Middle frontal gyrus (tissue), 1 donor: ENCODE measurements at regions not wholly inside any gene's neighbourhood (a gene's known extent, or its start where the extent isn't known, plus 50 kb on each side); places are given as distances from the start of the nearest gene placed in this dataset.
"Not testable (repeated sequence)": the region's sequence is repeated elsewhere in the genome, so short reads cannot be mapped to it uniquely, and the experiment has no call there.

Experiments
- DNase-seq: peaks from one replicate; pipeline ENCODE4 v3.0.0-alpha.2; 2015; ENCODE audit warnings: low spot score; ENCODE audit errors: extremely low spot score

GRCh38 chr1:182003953-182004586 lies 57.4 kb downstream of the ZNF648 start:
- no peak for DNase-seq

DNA sequence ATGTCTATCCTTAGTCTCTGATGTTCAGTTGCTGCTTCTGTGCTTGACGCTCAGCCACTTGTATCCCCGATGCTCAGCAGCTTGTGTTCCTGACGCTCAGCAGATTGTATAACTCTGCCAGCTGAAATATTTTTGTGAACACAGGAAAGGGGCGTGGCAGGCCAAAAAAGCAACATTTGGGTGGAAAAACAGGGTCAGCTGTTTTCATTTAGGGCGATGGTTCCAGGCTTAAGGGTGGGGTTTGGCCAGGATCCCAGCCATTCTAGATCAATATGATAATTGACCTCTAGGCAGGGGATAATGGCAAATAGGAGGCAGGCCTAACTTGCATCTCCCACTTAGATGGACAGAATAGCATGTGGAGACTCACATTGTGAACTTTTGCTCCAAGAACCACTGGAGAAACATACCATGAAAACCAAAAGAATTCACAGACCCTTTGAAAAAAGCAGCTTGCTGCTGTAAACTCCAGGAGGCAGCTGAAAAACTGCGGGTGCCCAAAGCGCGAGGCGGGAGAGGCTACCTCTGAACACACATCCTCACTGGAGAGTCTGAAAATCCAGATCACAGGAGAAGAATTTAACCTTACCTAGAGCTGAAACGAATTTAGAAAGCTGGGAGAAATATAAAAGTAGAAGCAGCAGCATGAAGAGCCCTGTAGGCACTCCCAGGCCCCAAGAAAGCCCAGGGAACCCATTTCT lies 58.3 kb downstream of the ZNF648 start:
- DNase-seq = no peak

DNA sequence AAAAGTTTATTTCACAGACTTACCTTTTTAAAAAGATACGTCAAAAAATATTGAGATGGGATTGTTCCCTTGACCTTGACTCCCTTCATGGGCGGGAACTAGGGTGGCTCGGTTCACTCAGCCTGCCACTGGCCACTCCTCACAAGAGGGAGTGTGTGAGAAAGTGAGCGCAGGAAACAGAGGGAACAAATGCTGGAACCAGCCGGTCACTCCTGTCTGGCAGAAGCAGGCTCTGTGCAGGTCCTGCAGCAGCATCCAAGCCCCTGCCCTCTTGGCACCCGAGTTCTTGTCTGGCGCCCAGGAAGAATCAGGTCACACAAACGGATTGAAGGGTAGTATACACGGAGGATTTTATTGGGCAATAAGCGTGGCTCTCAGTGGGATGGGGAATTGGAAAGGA lies 58.9 kb downstream of the ZNF648 start:
- no peak for DNase-seq

- DNase-seq = no peak
Observed at GRCh38 chr1:181998858-181999257, 62.7 kb downstream of the ZNF648 start.

- no peak for DNase-seq
Observed at GRCh38 chr1:181992072-181992471, 69.4 kb downstream of the ZNF648 start.

DNA sequence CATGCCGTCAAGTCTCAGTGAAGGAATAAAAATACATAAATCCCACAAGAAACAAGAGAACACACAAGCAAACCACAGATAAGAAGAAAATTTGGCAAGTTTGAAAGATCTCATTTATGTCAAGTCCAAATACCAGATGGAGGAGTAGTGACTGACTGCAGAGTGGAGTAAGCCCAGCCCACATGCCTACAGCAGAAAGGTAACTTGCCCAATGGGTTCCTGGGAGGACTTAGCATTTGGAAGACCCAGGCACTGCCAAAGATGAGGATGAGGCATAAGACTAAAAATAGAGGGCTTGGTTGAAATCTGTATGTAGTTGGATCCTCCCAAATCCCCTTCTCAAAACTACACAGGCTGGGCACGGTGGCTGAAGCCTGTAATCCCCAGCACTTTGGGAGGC lies 70.8 kb downstream of the ZNF648 start:
- DNase-seq = no peak

DNA sequence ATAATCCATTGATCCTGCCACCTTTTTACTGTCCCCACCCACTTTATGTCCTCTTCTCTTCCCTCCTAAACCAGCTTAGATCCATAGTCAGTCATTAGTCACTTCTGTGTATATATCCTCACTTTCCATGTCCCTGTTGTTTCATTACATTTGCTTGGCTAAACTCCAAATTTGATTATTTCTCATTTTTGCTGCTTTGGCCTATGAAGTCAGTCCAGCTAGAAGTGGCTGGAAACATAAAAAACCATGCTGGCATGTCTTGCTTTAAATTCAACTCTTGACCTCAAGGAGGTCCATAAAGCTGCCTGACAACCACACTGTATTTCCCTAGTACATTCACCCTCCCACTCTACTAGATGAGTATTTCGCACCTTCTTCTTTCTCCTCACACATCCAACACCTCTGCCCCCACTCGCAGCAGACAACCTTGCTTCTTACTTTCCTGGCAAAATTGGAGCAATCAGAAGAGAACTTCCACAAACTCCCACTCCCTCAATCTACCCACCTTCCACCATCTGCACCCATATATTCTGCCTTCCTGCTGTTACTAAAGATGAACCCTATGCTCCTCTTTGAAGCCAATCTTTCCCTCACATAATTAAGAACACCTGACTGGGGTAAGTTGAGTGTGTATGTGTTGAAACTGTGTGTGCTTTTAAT lies 72.1 kb downstream of the ZNF648 start:
- peak; percentile 30 for DNase-seq

DNA sequence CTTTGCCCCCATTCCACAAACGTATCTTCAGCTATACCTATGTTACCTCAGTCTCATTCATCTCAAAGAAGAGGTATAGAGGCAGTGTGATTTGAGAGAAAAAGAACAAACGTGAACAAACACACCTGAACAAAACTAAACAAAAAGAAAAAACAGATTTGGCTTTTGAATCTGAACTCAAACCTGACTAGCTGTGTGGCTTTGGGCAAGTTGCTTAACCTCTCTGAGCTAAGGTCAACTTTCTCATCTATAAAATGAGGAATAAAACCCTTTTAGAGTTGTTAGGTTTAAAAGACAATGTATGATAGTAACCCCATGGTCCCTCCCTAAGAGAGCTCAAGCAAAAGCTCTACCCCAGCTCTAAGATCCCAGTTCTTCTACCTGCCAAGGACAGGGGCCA lies 73.5 kb downstream of the ZNF648 start:
- DNase-seq = no peak

GRCh38 chr1:181987334-181987895 lies 74.1 kb downstream of the ZNF648 start:
- no peak for DNase-seq

DNA sequence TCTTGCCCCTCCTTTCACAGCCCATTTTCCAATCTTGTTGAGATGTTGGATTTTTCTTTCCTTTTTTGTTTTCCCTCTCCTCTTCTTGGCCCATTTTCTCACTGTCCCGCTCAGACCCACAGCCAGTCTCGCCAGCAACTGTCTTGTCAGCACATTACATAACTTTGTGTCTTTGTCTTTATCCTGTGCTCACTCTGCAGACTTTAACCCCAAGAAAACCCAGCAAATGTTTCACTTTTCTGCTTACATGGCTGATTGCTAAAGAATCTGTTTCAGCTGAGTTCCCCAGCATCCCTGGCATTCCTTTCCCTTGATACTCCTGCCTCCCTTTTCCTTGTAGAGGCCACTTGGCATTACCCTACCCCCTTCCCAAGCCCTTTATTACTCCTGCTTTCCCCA lies 74.6 kb downstream of the ZNF648 start:
- DNase-seq = no peak

DNA sequence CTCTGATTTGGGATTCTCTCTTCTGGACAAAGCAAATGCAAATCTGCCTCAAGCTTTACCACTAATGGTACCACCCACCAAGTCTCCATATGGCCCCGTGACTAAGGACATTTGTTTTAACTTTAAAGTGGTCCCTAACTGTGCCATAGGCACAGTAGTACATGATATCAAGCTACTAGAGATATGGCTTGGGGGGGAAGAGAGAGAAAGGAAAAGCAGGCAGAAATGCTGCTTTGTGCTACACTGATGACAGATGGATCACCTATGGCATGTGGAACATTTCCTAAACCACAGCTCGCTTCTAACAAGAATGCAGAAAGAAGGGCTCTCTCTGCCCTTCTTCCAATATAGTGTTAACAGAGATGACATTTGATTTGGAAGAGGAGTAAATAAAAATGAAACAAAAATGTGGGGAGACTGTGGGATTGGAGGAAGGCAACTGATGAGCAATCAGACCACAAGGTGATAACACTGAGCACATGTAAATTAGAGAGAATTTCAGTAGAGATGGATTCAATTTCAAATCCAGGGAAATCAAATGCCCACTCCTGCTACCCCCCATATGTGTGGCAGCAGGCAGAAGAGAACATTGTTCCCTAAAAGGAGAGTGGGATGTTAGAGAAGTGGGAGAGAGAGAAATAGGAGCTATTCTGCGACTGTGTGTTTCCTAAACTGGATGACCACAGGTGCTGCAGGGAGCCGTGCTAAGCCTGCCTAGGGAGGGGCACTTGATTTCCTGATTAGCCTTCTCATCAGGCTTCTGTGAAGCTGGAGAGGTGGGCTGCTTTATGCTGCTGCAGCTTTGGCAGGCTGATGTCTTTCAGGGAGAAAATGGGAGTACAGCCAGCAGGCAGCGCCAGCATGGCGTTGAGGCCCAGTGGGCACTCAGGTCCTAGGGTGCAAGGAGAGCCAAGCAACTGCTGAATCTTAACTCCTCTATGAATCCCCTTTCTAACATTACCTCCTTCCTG lies 75.3 kb downstream of the ZNF648 start:
- peak; percentile 24 for DNase-seq

GRCh38 chr1:181985281-181985680 lies 76.2 kb downstream of the ZNF648 start:
- no peak for DNase-seq

GRCh38 chr1:181984006-181984405 lies 77.5 kb downstream of the ZNF648 start:
- DNase-seq = peak; percentile 32

- DNase-seq = no peak
Observed at GRCh38 chr1:181981821-181982220, 79.7 kb downstream of the ZNF648 start.

DNA sequence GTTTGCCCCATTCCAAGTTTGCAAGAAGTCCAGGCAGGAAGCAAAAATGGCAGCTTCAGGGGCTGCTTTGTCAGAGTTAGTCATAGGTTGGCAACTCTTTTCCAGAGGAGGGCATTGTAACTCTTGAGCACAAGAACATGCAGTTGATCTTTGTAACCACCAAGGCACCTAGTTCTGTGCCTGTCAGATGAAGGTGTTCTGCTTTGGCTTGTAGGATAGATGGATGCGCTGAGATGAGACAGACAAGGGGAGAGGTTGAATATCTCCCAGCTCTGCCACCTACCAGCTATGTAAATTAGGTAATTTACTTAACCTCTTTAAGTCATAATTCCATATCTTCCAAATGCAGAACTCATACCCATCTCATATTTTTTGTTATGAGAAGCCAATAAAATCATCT lies 89.3 kb downstream of the ZNF648 start:
- no peak for DNase-seq

- DNase-seq = no peak
Observed at GRCh38 chr1:181971424-181971823, 90.1 kb downstream of the ZNF648 start.

DNA sequence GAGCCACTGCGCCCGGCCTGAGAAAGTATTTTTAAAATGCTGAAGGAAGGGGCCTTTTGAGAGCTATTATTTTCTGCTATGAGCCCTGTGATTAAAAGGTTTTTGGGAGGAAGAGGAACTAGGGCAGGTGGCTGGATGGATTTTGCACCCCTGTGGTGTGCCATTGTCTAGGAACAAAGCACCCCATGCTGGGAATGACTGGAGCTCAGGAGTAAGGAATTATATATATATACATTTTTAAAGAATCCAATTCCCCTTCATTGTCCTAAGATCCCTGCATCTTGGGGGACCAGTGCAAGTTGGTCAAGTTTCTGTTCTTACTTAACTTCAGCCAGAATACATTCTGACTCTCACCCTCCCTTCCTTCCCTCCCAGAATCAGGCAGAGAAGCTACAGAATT lies 91.6 kb downstream of the ZNF648 start:
- DNase-seq = no peak

- DNase-seq = not testable (repeated sequence)
Observed at GRCh38 chr1:181954696-181955095, 106.8 kb downstream of the ZNF648 start.

DNA sequence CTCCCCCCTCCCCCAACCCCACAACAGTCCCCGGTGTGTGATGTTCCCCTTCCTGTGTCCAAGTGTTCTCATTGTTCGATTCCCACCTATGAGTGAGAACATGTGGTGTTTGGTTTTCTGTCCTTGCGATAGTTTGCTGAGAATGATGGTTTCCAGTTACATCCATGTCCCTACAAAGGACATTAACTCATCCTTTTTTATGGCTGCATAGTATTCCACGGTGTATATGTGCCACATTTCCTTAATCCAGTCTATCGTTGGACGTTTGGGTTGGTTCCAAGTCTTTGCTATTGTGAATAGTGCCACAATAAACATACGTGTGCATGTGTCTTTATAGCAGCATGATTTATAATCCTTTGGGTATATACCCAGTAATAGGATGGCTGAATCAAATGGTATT lies 107.3 kb downstream of the ZNF648 start:
- DNase-seq = not testable (repeated sequence)

GRCh38 chr1:181953596-181953995 lies 107.9 kb downstream of the ZNF648 start:
- no peak for DNase-seq

DNA sequence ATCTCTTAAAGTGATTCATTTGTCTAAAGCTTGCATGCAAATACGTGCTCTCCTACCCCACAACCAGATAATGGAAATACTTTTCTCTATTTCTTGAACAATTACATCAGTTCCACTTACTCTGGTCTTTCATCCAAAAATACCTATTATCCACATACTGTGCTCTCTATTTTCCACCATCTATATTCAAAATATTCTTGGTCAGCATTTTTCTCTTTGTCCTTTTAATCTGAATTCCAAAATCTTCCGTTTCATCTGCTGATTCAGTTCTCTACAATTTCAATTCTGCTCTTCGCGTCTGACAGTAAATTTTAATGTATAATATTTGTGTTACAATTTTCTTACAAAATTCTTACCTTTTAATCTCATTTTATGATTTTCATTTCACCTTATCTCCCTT lies 110.3 kb downstream of the ZNF648 start:
- DNase-seq = no peak
